PC-9 (cell line): ENCODE measurements at regions not wholly inside any gene's neighbourhood (a gene's known extent, or its start where the extent isn't known, plus 50 kb on each side); places are given as distances from the start of the nearest gene placed in this dataset.

Experiments
- BruUV-seq: library from RNA; stranded (reverse); fragments of 400-500 nt; replicated peaks from 2 replicates; lab custom pipeline; 2021; lab: Mats Ljungman, UMichigan
- CTCF ChIA-PET: fragments of 300-600 bp; sonication (Branson Sonifier 250); formaldehyde crosslinking; loops from one replicate; lab custom pipeline; 2022; ENCODE audit warnings: antibody characterized with exemption; lab: Charles Lee
- POLR2A ChIA-PET: fragments of 300-600 bp; sonication (Branson Sonifier 250); formaldehyde crosslinking; loops from one replicate; lab custom pipeline; 2022; ENCODE audit warnings: antibody characterized with exemption; ENCODE audit not compliant: unreplicated experiment; lab: Charles Lee
- DNase-seq, 2 experiments: peaks; one replicate each; pipeline versions ENCODE4 v3.0.0 to v3.0.0-alpha.2; 2015 to 2022; ENCODE audit warnings: mixed read lengths in 1 of 2
- H2AFZ ChIP-seq: fragments of 200-600 bp; sonication (generic); 2 replicates; pipeline ENCODE4 v1.8.1; 2017; ENCODE audit warnings: antibody characterized with exemption
- H3F3A ChIP-seq: fragments of 200-600 bp; sonication (generic); 2 replicates; pipeline ENCODE4 v1.8.1; 2017; ENCODE audit warnings: antibody characterized with exemption, mild to moderate bottlenecking, low read depth; ENCODE audit not compliant: insufficient read depth
- H3K27ac ChIP-seq: fragments of 200-600 bp; sonication (generic); 2 replicates; pipeline ENCODE4 v1.6.1; 2016; ENCODE audit warnings: mixed run types
- H3K27me3 ChIP-seq: fragments of 200-600 bp; sonication (generic); 2 replicates; pipeline ENCODE4 v1.6.1; 2016; ENCODE audit warnings: low read depth, mixed run types; ENCODE audit not compliant: insufficient read depth
- H3K36me3 ChIP-seq: fragments of 200-600 bp; sonication (generic); 2 replicates; pipeline ENCODE4 v1.6.1; 2016; ENCODE audit warnings: low read depth, mixed run types
- H3K4me1 ChIP-seq: fragments of 200-600 bp; sonication (generic); replicated peaks from 2 replicates; pipeline ENCODE4 v1.6.1; 2016; ENCODE audit warnings: mixed run types; ENCODE audit not compliant: insufficient read depth
- H3K4me2 ChIP-seq: fragments of 200-600 bp; sonication (generic); 2 replicates; pipeline ENCODE4 v1.6.1; 2017; ENCODE audit warnings: mixed run types
- H3K4me3 ChIP-seq: fragments of 200-600 bp; sonication (generic); 2 replicates; pipeline ENCODE4 v1.6.1; 2016; ENCODE audit warnings: mixed run types
- H3K79me2 ChIP-seq: fragments of 200-600 bp; sonication (generic); 2 replicates; pipeline ENCODE4 v1.6.1; 2017; ENCODE audit warnings: low read depth, mixed run types
- H3K9me2 ChIP-seq: fragments of 200-600 bp; sonication (generic); 2 replicates; pipeline ENCODE4 v1.8.1; 2017; ENCODE audit warnings: mild to moderate bottlenecking; ENCODE audit not compliant: insufficient read depth
- H3K9me3 ChIP-seq: fragments of 200-600 bp; sonication (generic); 2 replicates; pipeline ENCODE4 v1.8.1; 2016; ENCODE audit warnings: low read depth; ENCODE audit not compliant: insufficient read depth
- H4K20me1 ChIP-seq: fragments of 200-600 bp; sonication (generic); 2 replicates; pipeline ENCODE4 v1.8.1; 2017; ENCODE audit not compliant: insufficient read depth
- EZH2 ChIP-seq: fragments of 200-600 bp; sonication (generic); IDR thresholded peaks from 2 replicates; pipeline ENCODE4 v1.8.0; 2017; ENCODE audit warnings: antibody characterized with exemption, low read depth
- intact Hi-C: fragments of 100-400 bp; cut with micrococcal nuclease; formaldehyde crosslinking; loops from one replicate; pipeline ENCODE4 v1.10.0; 2022; ENCODE audit not compliant: unreplicated experiment
- TF ChIP-seq, protein P1 (sequence below): fragments of 200-600 bp; sonication (generic); conservative IDR thresholded peaks from 2 replicates; pipeline ENCODE4 v1.6.1; 2017; ENCODE audit warnings: mixed run types, antibody characterized with exemption, mild to moderate bottlenecking, moderate library complexity

- BruUV-seq: no TSS peak
These were observed 1455.1 kb upstream of the CDH9 start for GRCh38 chr5:28493456-28493855.

DNA sequence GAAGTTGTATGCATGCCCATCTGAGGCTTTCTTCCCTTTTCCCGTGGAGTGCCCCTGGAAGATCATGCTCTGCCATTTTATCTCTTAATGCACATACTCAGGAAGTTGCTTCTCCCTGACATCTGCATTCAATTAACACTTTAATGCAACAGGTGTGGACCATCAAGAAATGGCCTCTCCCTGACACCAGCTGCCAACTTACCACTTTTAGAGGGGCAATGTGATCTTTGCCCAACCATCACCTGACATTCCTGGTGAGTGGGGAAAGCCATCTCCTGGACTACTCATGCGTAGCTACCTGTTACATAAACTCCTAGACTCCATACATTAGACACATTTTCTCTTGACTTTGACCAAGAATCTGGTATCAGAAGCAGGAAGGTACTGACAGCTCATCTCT is 1450.4 kb upstream of the CDH9 start:
- H4K20me1 ChIP-seq: no peaks in the 10 kb centered on the region
- H3F3A ChIP-seq: no peaks in the 10 kb centered on the region
- TF ChIP-seq EZH2: no peak
- TF ChIP-seq, protein P1, sequence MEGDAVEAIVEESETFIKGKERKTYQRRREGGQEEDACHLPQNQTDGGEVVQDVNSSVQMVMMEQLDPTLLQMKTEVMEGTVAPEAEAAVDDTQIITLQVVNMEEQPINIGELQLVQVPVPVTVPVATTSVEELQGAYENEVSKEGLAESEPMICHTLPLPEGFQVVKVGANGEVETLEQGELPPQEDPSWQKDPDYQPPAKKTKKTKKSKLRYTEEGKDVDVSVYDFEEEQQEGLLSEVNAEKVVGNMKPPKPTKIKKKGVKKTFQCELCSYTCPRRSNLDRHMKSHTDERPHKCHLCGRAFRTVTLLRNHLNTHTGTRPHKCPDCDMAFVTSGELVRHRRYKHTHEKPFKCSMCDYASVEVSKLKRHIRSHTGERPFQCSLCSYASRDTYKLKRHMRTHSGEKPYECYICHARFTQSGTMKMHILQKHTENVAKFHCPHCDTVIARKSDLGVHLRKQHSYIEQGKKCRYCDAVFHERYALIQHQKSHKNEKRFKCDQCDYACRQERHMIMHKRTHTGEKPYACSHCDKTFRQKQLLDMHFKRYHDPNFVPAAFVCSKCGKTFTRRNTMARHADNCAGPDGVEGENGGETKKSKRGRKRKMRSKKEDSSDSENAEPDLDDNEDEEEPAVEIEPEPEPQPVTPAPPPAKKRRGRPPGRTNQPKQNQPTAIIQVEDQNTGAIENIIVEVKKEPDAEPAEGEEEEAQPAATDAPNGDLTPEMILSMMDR: no peak
- H3K9me3 ChIP-seq: no peaks in the 10 kb centered on the region
- H3K9me2 ChIP-seq: no peaks in the 10 kb centered on the region
- intact Hi-C loops: no loop called here
- no peak for DNase-seq
- no peaks in the 10 kb centered on the region for H3K36me3 ChIP-seq
- ChIA-PET POLR2A (no interaction called here), CTCF (no interaction called here)
- H3K79me2 ChIP-seq: no peaks in the 10 kb centered on the region
- no peak overlapping the region for H2AFZ ChIP-seq
- no peak overlapping the region for H3K4me3 ChIP-seq
- no peaks in the 10 kb centered on the region for H3K4me1 ChIP-seq
- H3K4me2 ChIP-seq: no peak overlapping the region
- H3K27me3 ChIP-seq: no peaks in the 10 kb centered on the region
- H3K27ac ChIP-seq: no peak overlapping the region
- BruUV-seq: no TSS peak

More at GRCh38 chr5:28493456-28493855, 1455.1 kb upstream of the CDH9 start:
- CTCF ChIA-PET: no interaction called here
- no peak for TF ChIP-seq EZH2
- TF ChIP-seq, protein P1: no peak
- POLR2A ChIA-PET: no interaction called here
- Histone ChIP-seq H3F3A (no peaks in the 10 kb centered on the region), H3K79me2 (no peaks in the 10 kb centered on the region), H3K36me3 (no peaks in the 10 kb centered on the region), H3K4me2 (no peak overlapping the region), H3K4me3 (no peak overlapping the region), H3K4me1 (no peaks in the 10 kb centered on the region), H3K9me3 (no peaks in the 10 kb centered on the region), H3K27ac (no peak overlapping the region), H3K9me2 (no peaks in the 10 kb centered on the region), H3K27me3 (no peaks in the 10 kb centered on the region), H4K20me1 (no peaks in the 10 kb centered on the region), H2AFZ (no peak overlapping the region)
- no peak for DNase-seq
- intact Hi-C loops: no loop called here

DNA sequence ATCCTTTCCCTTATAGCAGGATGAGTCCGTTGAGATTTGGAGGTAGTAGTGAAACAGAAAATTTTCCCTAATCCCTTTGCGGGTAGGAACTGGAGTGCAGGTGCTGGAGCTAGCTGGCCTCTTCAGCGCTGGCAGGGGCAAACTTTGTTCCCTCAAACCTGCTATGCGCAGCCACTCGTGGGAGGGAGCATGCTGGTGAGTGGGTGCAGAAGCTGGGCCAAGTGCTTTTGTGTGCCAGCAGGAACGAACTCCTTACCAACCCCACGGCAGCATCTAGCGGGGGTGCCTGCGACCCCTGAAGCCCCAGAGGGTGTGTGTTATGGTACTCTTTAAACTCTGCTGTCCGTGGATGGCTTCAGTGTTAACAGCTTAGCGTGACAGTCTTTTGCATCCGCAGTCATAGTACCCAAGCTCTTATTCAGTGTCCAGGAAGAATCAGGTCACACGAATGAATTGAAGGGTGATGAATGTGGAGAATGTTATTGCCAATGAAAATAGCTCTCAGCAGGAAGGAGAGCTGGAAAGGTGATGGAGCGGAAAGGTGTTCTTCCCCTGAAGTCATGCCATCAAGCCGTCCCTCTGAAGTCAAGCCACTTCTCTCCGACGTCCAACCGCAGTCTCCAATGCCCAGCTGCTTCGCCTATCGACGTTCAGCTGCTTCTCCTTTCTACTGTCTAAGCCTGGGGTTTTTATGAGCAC is 1445.1 kb upstream of the CDH9 start:
- no peaks in the 10 kb centered on the region for H3K9me2 ChIP-seq
- no peaks in the 10 kb centered on the region for H4K20me1 ChIP-seq
- no peak overlapping the region for H3K27ac ChIP-seq
- H3F3A ChIP-seq: no peaks in the 10 kb centered on the region
- TF ChIP-seq, protein P1: no peak
- TF ChIP-seq EZH2: no peak
- BruUV-seq: no TSS peak
- H3K79me2 ChIP-seq: no peaks in the 10 kb centered on the region
- intact Hi-C loops: no loop called here
- H3K9me3 ChIP-seq: no peaks in the 10 kb centered on the region
- no peak overlapping the region for H3K4me3 ChIP-seq
- H3K4me2 ChIP-seq: no peak overlapping the region
- ChIA-PET CTCF (no interaction called here), POLR2A (no interaction called here)
- no peak overlapping the region for H2AFZ ChIP-seq
- H3K4me1 ChIP-seq: no peaks in the 10 kb centered on the region
- H3K27me3 ChIP-seq: no peaks in the 10 kb centered on the region
- DNase-seq: no peak
- H3K36me3 ChIP-seq: no peaks in the 10 kb centered on the region
